H9 (cell line): ENCODE measurements at regions not wholly inside any gene's neighbourhood (a gene's known extent, or its start where the extent isn't known, plus 50 kb on each side); places are given as distances from the start of the nearest gene placed in this dataset.

Experiments used
- DNase-seq: peaks from one replicate; pipeline ENCODE4 v3.0.0-alpha.2; 2017
- H2AFZ ChIP-seq: one replicate; pipeline ENCODE4 v1.6.1; 2013; ENCODE audit warnings: mild to moderate bottlenecking, low read length, control low read depth, moderate library complexity
- H2AK5ac ChIP-seq: 2 replicates; pipeline ENCODE4 v1.6.1; 2013; ENCODE audit warnings: low read length, control low read depth, mixed read lengths; ENCODE audit not compliant: insufficient read length
- H2BK120ac ChIP-seq: one replicate; pipeline ENCODE4 v1.6.1; 2013; ENCODE audit warnings: low read depth, mild to moderate bottlenecking, low read length, control low read depth, inconsistent platforms; ENCODE audit not compliant: poor library complexity, severe bottlenecking
- H2BK12ac ChIP-seq: 2 replicates; pipeline ENCODE4 v1.6.1; 2013; ENCODE audit warnings: low read length, control low read depth, mixed read lengths, low read depth; ENCODE audit not compliant: insufficient read length
- H2BK15ac ChIP-seq: 2 replicates; pipeline ENCODE4 v1.6.1; 2013; ENCODE audit warnings: low read depth, low read length, control low read depth
- H2BK20ac ChIP-seq: one replicate; pipeline ENCODE4 v1.6.1; 2013; ENCODE audit warnings: low read depth, mild to moderate bottlenecking, low read length, control low read depth, inconsistent platforms; ENCODE audit not compliant: poor library complexity, severe bottlenecking
- H2BK5ac ChIP-seq: 2 replicates; pipeline ENCODE4 v1.6.1; 2013; ENCODE audit warnings: low read length, control low read depth, mixed read lengths; ENCODE audit not compliant: insufficient read length
- H3K14ac ChIP-seq: 2 replicates; pipeline ENCODE4 v1.6.1; 2013; ENCODE audit warnings: low read length, control low read depth; ENCODE audit not compliant: insufficient read depth
- H3K18ac ChIP-seq: 2 replicates; pipeline ENCODE4 v1.6.1; 2013; ENCODE audit warnings: low read depth, mild to moderate bottlenecking, mixed read lengths, low read length, control low read depth; ENCODE audit not compliant: insufficient read length
- H3K23ac ChIP-seq: 2 replicates; pipeline ENCODE4 v1.6.1; 2013; ENCODE audit warnings: low read length, control low read depth, mixed read lengths, low read depth; ENCODE audit not compliant: insufficient read length
- H3K23me2 ChIP-seq: 2 replicates; pipeline ENCODE4 v1.6.1; 2013; ENCODE audit warnings: low read depth, mild to moderate bottlenecking, mixed read lengths, low read length, control low read depth; ENCODE audit not compliant: insufficient read length, poor library complexity, severe bottlenecking
- H3K27ac ChIP-seq: 2 replicates; pipeline ENCODE4 v1.5.1; 2013; ENCODE audit warnings: low read length, control low read depth, mixed read lengths, low read depth; ENCODE audit not compliant: insufficient read length
- H3K27me3 ChIP-seq: 2 replicates; pipeline ENCODE4 v1.6.1; 2013; ENCODE audit warnings: low read length, control low read depth, inconsistent platforms; ENCODE audit not compliant: insufficient read depth
- H3K4ac ChIP-seq: 2 replicates; pipeline ENCODE4 v1.6.1; 2013; ENCODE audit warnings: low read depth, mild to moderate bottlenecking, control low read depth, inconsistent platforms, low read length, moderate library complexity
- H3K4me1 ChIP-seq: 2 replicates; pipeline ENCODE4 v1.6.1; 2013; ENCODE audit warnings: low read length, control low read depth, inconsistent platforms; ENCODE audit not compliant: insufficient read depth
- H3K4me2 ChIP-seq: 2 replicates; pipeline ENCODE4 v1.6.1; 2013; ENCODE audit warnings: low read length, control low read depth, mixed read lengths; ENCODE audit not compliant: insufficient read length, insufficient read depth
- H3K56ac ChIP-seq: 2 replicates; pipeline ENCODE4 v1.6.1; 2013; ENCODE audit warnings: low read depth, mild to moderate bottlenecking, mixed read lengths, low read length, control low read depth; ENCODE audit not compliant: insufficient read length
- H3K79me1 ChIP-seq: 2 replicates; pipeline ENCODE4 v1.6.1; 2013; ENCODE audit warnings: low read depth, mild to moderate bottlenecking, moderate library complexity, low read length, control low read depth, inconsistent platforms; ENCODE audit not compliant: insufficient read depth, poor library complexity, severe bottlenecking
- H3K79me2 ChIP-seq: 2 replicates; pipeline ENCODE4 v1.6.1; 2013; ENCODE audit warnings: low read length, control low read depth, inconsistent platforms; ENCODE audit not compliant: insufficient read depth
- H3K9ac ChIP-seq: 2 replicates; pipeline ENCODE4 v1.6.1; 2013; ENCODE audit warnings: low read length, control low read depth, mixed read lengths; ENCODE audit not compliant: insufficient read length; ENCODE audit errors: extremely low read depth
- H3K9me3 ChIP-seq: one replicate; pipeline ENCODE4 v1.6.1; 2013; ENCODE audit warnings: low read depth, low read length, inconsistent platforms; ENCODE audit not compliant: control insufficient read depth
- H3T11ph ChIP-seq: one replicate; pipeline ENCODE4 v1.6.1; 2013; ENCODE audit warnings: mild to moderate bottlenecking, low read length, control low read depth, inconsistent platforms
- H4K20me1 ChIP-seq: one replicate; pipeline ENCODE4 v1.6.1; 2013; ENCODE audit not compliant: control insufficient read depth, insufficient read length, insufficient read depth
- H4K5ac ChIP-seq: 2 replicates; pipeline ENCODE4 v1.6.1; 2013; ENCODE audit warnings: low read depth, mild to moderate bottlenecking, mixed read lengths, low read length, control low read depth; ENCODE audit not compliant: insufficient read length
- H4K8ac ChIP-seq: replicated peaks from 2 replicates; pipeline ENCODE4 v1.6.1; 2013; ENCODE audit warnings: low read length, control low read depth, mixed read lengths, low read depth; ENCODE audit not compliant: insufficient read length
- H4K91ac ChIP-seq: 2 replicates; pipeline ENCODE4 v1.6.1; 2013; ENCODE audit warnings: low read depth, mild to moderate bottlenecking, moderate library complexity, mixed read lengths, low read length, control low read depth; ENCODE audit not compliant: insufficient read length
- H3K27ac Mint-ChIP-seq, 3 experiments: 2 replicates in 2 of 3; 3 replicates in 1 of 3; pipeline ENCODE4 v1.8.0; 2020 to 2021; ENCODE audit warnings: mixed read lengths in 3 of 3, mild to moderate bottlenecking in 1 of 3, moderate library complexity in 1 of 3
- H3K27me3 Mint-ChIP-seq: 2 replicates; pipeline ENCODE4 v1.8.0; 2021; ENCODE audit warnings: low read depth, mild to moderate bottlenecking, moderate library complexity, mixed read lengths
- H3K36me3 Mint-ChIP-seq, 3 experiments: 2 replicates in 2 of 3; 3 replicates in 1 of 3; pipeline ENCODE4 v1.8.0; 2020 to 2021; ENCODE audit warnings: low read depth in 3 of 3, mixed read lengths in 3 of 3; ENCODE audit not compliant: insufficient read depth in 1 of 3
- H3K4me1 Mint-ChIP-seq, 2 experiments: 2 replicates each; pipeline ENCODE4 v1.8.0; 2020; ENCODE audit warnings: mixed read lengths in 2 of 2
- H3K4me3 Mint-ChIP-seq, 2 experiments: 2 replicates in 1 of 2; 3 replicates in 1 of 2; pipeline ENCODE4 v1.8.0; 2020 to 2021; ENCODE audit warnings: mild to moderate bottlenecking in 2 of 2, mixed read lengths in 2 of 2, moderate library complexity in 1 of 2
- H3K9me3 Mint-ChIP-seq, 2 experiments: 2 replicates in 1 of 2; 3 replicates in 1 of 2; pipeline ENCODE4 v1.8.0; 2020; ENCODE audit warnings: mild to moderate bottlenecking in 2 of 2, mixed read lengths in 2 of 2, moderate library complexity in 1 of 2
- WGBS: extraction: QIAGEN DNeasy Blood & Tissue Kit; methylation state at CpG from one replicate; pipeline ENCODE4 v1.1.7; 2013; ENCODE audit warnings: missing lambda C conversion rate, low lambda C conversion rate, mixed read lengths; ENCODE audit not compliant: insufficient read length; ENCODE audit errors: extremely low coverage; 5-methylcytosine and 5-hydroxymethylcytosine counted together
- TF ChIP-seq, protein P1 (sequence below): fragments of 200-600 bp; sonication (generic); conservative IDR thresholded peaks from 3 replicates; pipeline ENCODE4 v1.8.0; 2021; ENCODE audit warnings: antibody characterized with exemption, mild to moderate bottlenecking

DNA sequence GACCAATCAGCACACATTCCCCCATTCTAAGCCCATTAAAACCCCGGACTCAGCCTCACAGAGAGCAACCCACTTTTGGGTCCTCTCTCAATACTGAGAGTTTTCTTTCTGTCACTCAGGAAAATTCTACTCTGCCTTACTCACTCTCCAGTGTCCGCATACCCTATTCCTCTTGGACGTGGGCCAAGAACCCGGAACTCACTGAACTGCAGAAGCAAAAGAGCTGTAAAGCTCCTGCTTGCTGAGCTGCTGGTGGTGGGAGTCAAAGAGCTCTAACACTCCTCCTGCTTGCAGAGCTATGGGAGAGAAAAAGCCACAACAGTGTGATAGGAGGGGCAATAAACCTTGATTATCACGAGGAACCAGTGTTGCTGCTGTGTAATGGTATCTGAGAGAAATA, 386.9 kb downstream of the POM121L12 start:
- no peak overlapping the region for H3K56ac ChIP-seq
- no peak overlapping the region for H2AK5ac ChIP-seq
- TF ChIP-seq, protein P1, sequence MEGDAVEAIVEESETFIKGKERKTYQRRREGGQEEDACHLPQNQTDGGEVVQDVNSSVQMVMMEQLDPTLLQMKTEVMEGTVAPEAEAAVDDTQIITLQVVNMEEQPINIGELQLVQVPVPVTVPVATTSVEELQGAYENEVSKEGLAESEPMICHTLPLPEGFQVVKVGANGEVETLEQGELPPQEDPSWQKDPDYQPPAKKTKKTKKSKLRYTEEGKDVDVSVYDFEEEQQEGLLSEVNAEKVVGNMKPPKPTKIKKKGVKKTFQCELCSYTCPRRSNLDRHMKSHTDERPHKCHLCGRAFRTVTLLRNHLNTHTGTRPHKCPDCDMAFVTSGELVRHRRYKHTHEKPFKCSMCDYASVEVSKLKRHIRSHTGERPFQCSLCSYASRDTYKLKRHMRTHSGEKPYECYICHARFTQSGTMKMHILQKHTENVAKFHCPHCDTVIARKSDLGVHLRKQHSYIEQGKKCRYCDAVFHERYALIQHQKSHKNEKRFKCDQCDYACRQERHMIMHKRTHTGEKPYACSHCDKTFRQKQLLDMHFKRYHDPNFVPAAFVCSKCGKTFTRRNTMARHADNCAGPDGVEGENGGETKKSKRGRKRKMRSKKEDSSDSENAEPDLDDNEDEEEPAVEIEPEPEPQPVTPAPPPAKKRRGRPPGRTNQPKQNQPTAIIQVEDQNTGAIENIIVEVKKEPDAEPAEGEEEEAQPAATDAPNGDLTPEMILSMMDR: no peak
- H3K79me2 ChIP-seq: no peaks in the 10 kb centered on the region
- H4K5ac ChIP-seq: no peak overlapping the region
- Mint-ChIP-seq H3K4me3 (no peak overlapping the region), H3K9me3 (peaks cover 0 to 3% of the 10 kb centered on the region in 2 experiments; a peak in 3 of 5 replicates), H3K27me3 (no peaks in the 10 kb centered on the region), H3K27ac (peak overlapping the region in 1 of 3 experiments; percentile 70; a peak in 1 of 7 replicates), H3K36me3 (no peaks in the 10 kb centered on the region), H3K4me1 (peaks cover 6 to 10% of the 10 kb centered on the region in 2 experiments; a peak in 2 of 4 replicates)
- H4K91ac ChIP-seq: no peak overlapping the region
- no peaks in the 10 kb centered on the region for H4K20me1 ChIP-seq
- no peaks in the 10 kb centered on the region for H3K23me2 ChIP-seq
- no CpG with 5 or more reads among the region's 5 CpGs for WGBS
- H3K9ac ChIP-seq: no peak overlapping the region
- H2BK12ac ChIP-seq: no peak overlapping the region
- H3T11ph ChIP-seq: no peak overlapping the region
- H2BK20ac ChIP-seq: no peak overlapping the region
- H3K23ac ChIP-seq: no peak overlapping the region
- H3K79me1 ChIP-seq: no peaks in the 10 kb centered on the region
- no peaks in the 10 kb centered on the region for H3K27me3 ChIP-seq
- no peak overlapping the region for H4K8ac ChIP-seq
- H3K4me1 ChIP-seq: no peaks in the 10 kb centered on the region
- no peak overlapping the region for H2AFZ ChIP-seq
- no peak for DNase-seq
- no peaks in the 10 kb centered on the region for H3K9me3 ChIP-seq
- H3K27ac ChIP-seq: no peak overlapping the region
- no peak overlapping the region for H3K18ac ChIP-seq
- no peak overlapping the region for H2BK5ac ChIP-seq
- no peak overlapping the region for H3K4me2 ChIP-seq
- H3K4ac ChIP-seq: no peak overlapping the region
- no peak overlapping the region for H2BK120ac ChIP-seq
- no peak overlapping the region for H2BK15ac ChIP-seq
- no peak overlapping the region for H3K14ac ChIP-seq
